NCI-H1417 (cell line): ENCODE measurements at regions not wholly inside any gene's neighbourhood (a gene's known extent, or its start where the extent isn't known, plus 50 kb on each side); places are given as distances from the start of the nearest gene placed in this dataset.

Experiments
- DNase-seq, 3 experiments: peaks; one replicate each; lab custom pipeline; 2025; lab: John Stamatoyannopoulos, UW

GRCh38 chr3:14590569-14590968, 50.4 kb upstream of the GRIP2 start:
- DNase-seq: no peak

GRCh38 chr3:14592390-14592789, 52.2 kb upstream of the GRIP2 start:
- no peak for DNase-seq

DNA sequence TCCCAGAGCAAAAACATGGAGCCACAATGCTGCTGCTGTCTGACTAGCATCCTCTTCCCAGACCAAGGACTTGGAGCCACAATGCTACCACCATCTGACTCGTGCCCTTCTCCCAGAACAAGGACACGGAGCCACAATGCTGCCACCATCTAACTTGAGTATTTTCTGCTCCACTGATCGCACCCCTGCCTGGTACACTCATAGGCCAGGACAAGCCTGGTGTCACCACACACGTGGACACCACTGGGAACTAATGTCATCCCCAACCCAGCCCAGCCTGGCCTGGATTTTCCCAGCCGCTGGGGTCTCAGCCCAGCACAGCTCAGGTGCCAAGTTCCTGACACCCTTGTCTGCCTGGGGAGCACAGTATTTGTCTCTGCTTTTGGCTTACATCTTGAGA, 52.7 kb upstream of the GRIP2 start:
- DNase-seq: no peak

DNA sequence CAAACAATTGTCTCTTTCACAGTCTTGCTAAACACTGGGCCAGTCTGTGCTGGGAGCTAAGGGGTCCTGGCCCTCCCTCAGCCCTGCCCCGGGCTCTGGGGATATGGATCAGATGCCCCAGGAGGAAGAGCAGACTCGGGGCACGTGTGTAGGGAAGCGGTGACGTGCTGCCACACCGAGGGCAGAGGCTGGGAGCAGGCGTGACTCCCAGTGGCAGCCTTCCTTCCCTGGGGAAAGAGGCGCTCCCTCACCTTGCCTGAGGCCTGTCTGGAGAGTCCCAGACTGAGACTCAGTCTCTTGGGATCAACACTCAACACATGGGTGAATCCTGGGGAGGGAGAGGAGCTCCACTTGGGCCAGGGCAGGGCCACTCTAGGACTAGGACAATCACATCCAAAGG, 54.1 kb upstream of the GRIP2 start:
- no peak for DNase-seq

GRCh38 chr3:14595561-14595960, 55.4 kb upstream of the GRIP2 start:
- no peak for DNase-seq

- DNase-seq: no peak
Measured at GRCh38 chr3:14597266-14597665, 54.3 kb upstream of the CCDC174 start.

GRCh38 chr3:14598143-14598569, 53.4 kb upstream of the CCDC174 start:
- peak in 2 of 3 experiments; percentile 73 to 95 for DNase-seq

DNA sequence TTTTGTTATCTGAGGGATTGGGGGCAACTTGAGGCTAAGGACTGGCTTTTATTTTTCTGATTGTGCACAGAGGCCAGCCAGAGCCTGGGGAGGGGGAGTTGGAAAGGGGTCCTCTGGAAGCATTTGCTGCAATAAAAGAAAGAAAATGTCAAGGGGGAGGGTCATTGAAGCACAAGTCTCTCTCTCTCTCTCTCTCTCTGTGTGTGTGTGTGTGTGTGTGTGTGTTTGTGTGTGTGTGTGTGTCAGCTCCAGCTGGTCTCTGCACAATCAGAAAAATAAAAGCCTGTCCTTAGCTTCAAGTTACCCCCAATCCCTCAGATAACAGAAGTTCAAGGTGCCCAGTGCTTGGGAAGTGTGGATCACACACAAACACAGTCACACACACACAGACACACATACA, 52.1 kb upstream of the CCDC174 start:
- no peak for DNase-seq

DNA sequence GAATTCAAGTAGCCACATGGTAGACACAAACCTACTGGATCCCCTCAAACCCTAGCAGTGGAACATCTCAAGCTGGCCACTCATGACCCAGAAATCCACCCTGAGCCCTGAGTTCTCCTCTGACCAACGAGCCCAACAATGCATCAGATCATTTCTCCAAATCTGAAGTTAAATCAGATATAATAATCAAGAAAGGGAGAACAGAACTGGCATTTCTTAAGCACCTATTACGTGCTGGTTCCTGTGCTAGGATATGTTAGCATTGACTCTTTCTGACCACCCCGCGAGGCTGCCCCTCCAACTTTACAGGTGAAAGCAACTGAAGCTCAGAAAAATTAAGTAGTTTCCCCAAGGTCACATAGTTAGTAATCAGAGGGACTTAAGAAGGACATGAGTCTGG, 51.5 kb upstream of the CCDC174 start:
- DNase-seq: no peak

DNA sequence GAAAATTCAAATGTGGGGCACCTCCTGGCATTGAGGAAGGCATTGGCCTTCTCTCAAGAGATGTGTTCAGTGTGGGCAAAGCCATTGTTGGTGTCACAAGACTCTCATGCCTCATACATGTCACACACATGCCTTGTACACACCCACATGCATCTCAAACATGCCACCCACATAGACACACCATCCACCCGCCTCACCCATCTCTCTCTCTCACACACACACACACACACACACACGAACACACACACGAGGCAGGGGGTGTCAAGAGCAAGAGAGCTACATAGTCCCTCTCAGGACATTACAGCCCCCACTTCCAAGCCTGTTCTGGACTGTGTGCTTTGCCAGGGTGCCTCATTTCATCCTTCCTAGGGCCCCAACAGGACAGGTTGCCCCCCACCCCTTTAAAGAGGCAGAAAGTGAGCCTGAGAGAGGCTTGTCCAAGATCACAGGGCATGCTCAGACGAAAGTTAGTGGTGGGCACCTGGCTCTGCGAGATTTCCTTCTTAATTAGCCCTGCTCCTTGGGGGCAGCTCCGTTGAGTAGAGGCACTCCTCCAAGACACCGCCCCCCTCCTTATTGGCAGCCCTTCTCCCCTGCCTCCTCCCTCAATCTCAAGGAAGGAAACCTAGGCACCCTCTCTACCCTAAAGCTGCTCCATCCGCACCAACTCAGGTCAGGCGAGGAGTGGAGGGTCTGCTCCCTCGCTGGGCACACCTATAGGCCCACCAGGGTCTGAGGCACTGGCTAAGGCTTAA, 50.5 kb upstream of the CCDC174 start:
- no peak for DNase-seq

- no peak for DNase-seq
Measured at GRCh38 chr3:14601692-14602005, 49.9 kb upstream of the CCDC174 start.
